ENCODE measurements at regions not wholly inside any gene's neighbourhood (a gene's known extent, or its start where the extent isn't known, plus 50 kb on each side); places are given as distances from the start of the nearest gene placed in this dataset.

DNA sequence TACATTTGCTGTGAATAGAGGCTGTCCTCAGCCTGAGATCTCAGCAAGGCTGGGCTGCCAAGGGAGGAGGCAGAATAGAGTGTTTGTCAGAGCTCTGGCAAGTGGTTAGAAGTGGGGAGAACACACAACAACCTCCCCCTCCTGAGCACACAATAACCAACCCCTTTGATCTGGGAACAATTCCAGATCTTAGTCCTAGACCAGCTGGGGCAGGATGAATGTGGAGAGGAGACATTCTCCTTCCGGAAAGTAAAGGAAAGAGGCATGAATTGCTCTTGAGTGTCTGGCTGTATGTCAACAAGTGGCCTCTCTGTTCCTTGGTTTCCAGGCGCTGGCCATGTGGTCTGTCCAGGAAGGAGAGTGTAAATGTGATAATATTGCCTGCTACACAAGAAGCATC is 114.9 kb upstream of the TMTC4 start:
- TF ChIP-seq, protein P1, sequence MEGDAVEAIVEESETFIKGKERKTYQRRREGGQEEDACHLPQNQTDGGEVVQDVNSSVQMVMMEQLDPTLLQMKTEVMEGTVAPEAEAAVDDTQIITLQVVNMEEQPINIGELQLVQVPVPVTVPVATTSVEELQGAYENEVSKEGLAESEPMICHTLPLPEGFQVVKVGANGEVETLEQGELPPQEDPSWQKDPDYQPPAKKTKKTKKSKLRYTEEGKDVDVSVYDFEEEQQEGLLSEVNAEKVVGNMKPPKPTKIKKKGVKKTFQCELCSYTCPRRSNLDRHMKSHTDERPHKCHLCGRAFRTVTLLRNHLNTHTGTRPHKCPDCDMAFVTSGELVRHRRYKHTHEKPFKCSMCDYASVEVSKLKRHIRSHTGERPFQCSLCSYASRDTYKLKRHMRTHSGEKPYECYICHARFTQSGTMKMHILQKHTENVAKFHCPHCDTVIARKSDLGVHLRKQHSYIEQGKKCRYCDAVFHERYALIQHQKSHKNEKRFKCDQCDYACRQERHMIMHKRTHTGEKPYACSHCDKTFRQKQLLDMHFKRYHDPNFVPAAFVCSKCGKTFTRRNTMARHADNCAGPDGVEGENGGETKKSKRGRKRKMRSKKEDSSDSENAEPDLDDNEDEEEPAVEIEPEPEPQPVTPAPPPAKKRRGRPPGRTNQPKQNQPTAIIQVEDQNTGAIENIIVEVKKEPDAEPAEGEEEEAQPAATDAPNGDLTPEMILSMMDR (conservative IDR thresholded peaks at IDR 0.05; ENCODE audit: low read length): no peak
- TF ChIP-seq EZH2phosphoT487 (IDR thresholded peaks at IDR 0.05; ENCODE audit: borderline replicate concordance, low read depth, low read length): no peak

Data from OCI-LY7 (cell line).